ENCODE measurements at regions not wholly inside any gene's neighbourhood (a gene's known extent, or its start where the extent isn't known, plus 50 kb on each side); places are given as distances from the start of the nearest gene placed in this dataset.
"Not testable (repeated sequence)": the region's sequence is repeated elsewhere in the genome, so short reads cannot be mapped to it uniquely, and the experiment has no call there.

DNA sequence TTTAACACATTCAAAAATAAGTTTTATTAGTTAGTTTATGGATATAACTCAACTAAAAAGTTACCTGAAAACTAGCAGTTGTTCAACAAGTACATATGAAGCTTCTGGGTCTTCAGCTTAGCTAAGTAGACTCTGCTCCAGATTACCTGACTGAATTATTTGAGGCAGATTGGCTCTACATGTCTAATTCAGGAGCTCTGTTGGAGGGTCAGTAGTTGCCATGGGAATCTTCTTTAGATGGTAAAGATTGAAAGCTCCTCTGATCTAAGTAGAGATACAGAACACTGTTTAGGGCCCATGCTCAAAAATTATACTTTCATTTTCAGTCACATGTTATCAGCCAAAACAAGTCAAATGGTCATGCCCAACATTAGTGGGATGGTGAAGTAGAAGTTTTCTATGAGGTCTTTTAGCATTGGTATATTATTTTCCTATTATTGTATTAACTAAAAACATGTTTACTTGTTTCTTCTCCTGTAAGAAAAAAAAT is 1476.9 kb downstream of the OTOL1 start:
- Histone ChIP-seq H3K4me1 (no peaks in the 10 kb centered on the region), H3K4me3 (no peak overlapping the region), H3K36me3 (no peaks in the 10 kb centered on the region), H3K27me3 (no peaks in the 10 kb centered on the region), H3K9me3 (no peaks in the 10 kb centered on the region), H3K27ac (no peak overlapping the region)
- DNase-seq (ENCODE audit: low spot score in 2 of 2): no peak
- TF ChIP-seq EP300 (IDR thresholded peaks at IDR 0.05) (no peak), POLR2A (IDR thresholded peaks at IDR 0.05) (no peak)
- TF ChIP-seq, protein P1, sequence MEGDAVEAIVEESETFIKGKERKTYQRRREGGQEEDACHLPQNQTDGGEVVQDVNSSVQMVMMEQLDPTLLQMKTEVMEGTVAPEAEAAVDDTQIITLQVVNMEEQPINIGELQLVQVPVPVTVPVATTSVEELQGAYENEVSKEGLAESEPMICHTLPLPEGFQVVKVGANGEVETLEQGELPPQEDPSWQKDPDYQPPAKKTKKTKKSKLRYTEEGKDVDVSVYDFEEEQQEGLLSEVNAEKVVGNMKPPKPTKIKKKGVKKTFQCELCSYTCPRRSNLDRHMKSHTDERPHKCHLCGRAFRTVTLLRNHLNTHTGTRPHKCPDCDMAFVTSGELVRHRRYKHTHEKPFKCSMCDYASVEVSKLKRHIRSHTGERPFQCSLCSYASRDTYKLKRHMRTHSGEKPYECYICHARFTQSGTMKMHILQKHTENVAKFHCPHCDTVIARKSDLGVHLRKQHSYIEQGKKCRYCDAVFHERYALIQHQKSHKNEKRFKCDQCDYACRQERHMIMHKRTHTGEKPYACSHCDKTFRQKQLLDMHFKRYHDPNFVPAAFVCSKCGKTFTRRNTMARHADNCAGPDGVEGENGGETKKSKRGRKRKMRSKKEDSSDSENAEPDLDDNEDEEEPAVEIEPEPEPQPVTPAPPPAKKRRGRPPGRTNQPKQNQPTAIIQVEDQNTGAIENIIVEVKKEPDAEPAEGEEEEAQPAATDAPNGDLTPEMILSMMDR (IDR thresholded peaks at IDR 0.05): no peak

DNA sequence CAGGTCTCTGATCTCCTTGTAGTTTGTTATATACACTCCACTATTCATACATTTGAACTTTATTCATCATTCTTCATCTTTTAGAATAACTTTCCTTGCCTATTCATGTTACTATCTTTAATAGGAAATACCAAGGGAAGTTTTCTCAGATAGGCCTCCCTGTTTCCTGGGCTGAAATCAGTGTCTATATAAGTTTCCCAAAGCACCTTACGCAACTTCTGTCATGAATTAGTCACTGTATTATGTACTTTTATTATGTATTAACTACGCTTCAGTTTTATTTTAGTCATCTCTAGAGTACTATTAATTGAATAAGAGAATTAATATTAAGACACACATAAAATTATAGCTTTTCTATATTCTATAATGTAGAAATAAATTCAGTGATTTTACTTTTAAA is 1481.5 kb downstream of the OTOL1 start:
- H3K36me3 ChIP-seq: no peaks in the 10 kb centered on the region
- H3K9me3 ChIP-seq: no peaks in the 10 kb centered on the region
- no peak overlapping the region for H3K27ac ChIP-seq
- no peaks in the 10 kb centered on the region for H3K27me3 ChIP-seq
- no peaks in the 10 kb centered on the region for H3K4me1 ChIP-seq
- TF ChIP-seq, protein P1 (IDR thresholded peaks at IDR 0.05): no peak
- TF ChIP-seq EP300 (IDR thresholded peaks at IDR 0.05) (no peak), POLR2A (IDR thresholded peaks at IDR 0.05) (no peak)
- no peak for DNase-seq (ENCODE audit: low spot score in 2 of 2)
- H3K4me3 ChIP-seq: no peak overlapping the region
- WGBS, 2 donors: 90 to 94% methylated on average over 2 of the region's 2 CpGs

DNA sequence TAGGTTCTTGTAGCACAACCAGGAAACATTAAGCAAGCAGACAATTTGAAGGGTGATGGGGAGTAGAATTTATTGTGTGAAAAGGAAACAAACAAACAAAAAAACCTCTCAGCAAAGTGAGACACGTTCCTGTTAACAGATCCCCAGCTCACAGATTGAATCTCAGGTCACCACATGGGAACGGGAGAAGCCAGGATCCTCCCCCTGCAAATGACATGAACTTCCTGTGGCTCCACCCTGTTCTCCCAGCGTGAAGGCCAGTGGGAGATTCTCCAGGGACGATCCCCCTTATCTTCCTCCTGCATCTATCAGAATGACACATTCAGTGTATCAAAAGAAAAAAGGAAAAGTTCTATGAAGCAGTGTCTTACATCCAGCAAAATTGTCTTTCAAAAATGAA is 1488.1 kb downstream of the OTOL1 start:
- TF ChIP-seq EP300 (IDR thresholded peaks at IDR 0.05): no peak
- TF ChIP-seq POLR2A (IDR thresholded peaks at IDR 0.05): no peak
- TF ChIP-seq, protein P1 (IDR thresholded peaks at IDR 0.05): no peak
- 20 to 32% methylated on average over 4 of the region's 4 CpGs for WGBS, 2 donors
- no peak for DNase-seq (ENCODE audit: low spot score in 2 of 2)
- Histone ChIP-seq H3K9me3 (no peaks in the 10 kb centered on the region), H3K27ac (no peak overlapping the region), H3K36me3 (no peaks in the 10 kb centered on the region), H3K4me3 (no peak overlapping the region), H3K4me1 (no peaks in the 10 kb centered on the region), H3K27me3 (no peaks in the 10 kb centered on the region)

DNA sequence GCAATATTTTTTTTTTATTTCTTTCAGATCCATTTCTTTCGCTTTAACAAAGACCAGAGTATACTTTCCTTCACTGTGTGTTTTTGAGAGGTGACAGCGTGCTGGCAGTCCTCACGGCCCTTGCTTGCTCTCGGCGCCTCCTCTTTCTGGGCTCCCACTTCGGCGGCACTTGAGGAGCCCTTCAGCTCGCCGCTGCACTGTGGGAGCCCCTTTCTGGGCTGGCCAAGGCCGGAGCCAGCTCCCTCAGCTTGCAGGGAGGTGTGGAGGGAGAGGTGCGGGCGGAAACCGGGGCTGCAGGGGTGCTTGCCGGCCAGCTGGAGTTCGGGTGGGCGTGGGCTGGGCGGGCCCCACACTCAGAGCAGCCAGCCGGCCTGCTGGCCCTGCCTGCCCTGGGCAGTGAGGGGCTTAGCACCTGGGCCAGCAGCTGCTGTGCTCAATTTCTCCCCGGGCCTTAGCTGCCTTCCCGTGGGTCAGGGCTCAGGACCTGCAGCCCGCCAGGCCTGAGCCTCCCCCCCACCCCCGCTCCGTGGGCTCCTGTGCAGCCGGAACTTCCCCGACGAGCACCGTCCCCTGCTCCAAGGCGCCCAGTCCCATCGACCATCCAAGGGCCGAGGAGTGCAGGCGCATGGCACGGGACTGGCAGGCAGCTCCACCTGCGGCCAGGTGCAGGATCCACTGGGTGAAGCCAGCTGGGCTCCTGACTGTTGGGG is 1490.6 kb downstream of the OTOL1 start:
- 88 to 90% methylated on average over 12 to 24 of the region's 33 CpGs for WGBS, 2 donors
- H3K4me3 ChIP-seq; H3K4me1 ChIP-seq; H3K9me3 ChIP-seq; H3K27ac ChIP-seq; H3K27me3 ChIP-seq; DNase-seq (ENCODE audit: low spot score in 2 of 2); H3K36me3 ChIP-seq: not testable (repeated sequence)

DNA sequence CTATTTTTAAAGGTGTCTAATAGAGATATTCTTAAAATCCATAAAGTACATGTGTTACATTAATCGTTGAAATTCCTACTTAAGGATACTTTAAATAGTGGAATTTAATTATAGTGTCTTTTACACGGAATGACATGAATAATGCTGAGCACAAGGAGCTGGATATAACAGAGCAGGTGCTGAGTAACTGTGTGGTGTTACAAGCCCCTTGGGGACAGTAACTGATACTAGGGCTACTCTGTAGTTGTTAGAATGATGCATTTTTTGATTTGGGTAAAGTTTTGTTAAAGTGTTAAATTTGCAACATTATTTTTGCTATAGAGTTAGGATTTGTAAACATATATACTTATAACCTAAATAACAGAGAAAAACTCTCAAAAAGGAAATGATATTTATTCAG is 1496.1 kb downstream of the OTOL1 start:
- peaks cover 0 to 14% (median 0%) of the 10 kb centered on the region in 4 donors for H3K9me3 ChIP-seq
- TF ChIP-seq, protein P1 (IDR thresholded peaks at IDR 0.05): no peak
- TF ChIP-seq EP300 (IDR thresholded peaks at IDR 0.05) (no peak), POLR2A (IDR thresholded peaks at IDR 0.05) (no peak)
- H3K27me3 ChIP-seq: no peaks in the 10 kb centered on the region
- no peak overlapping the region for H3K27ac ChIP-seq
- DNase-seq (ENCODE audit: low spot score in 2 of 2): no peak
- WGBS, 2 donors: 81 to 85% methylated on average over 2 of the region's 2 CpGs
- no peak overlapping the region for H3K4me3 ChIP-seq
- H3K36me3 ChIP-seq: no peaks in the 10 kb centered on the region
- peaks cover 0 to 5% (median 0%) of the 10 kb centered on the region in 4 donors for H3K4me1 ChIP-seq

Measured in tibial nerve (tissue), 4 donors.